ENCODE measurements at regions not wholly inside any gene's neighbourhood (a gene's known extent, or its start where the extent isn't known, plus 50 kb on each side); places are given as distances from the start of the nearest gene placed in this dataset.
"Not testable (repeated sequence)": the region's sequence is repeated elsewhere in the genome, so short reads cannot be mapped to it uniquely, and the experiment has no call there.

DNA sequence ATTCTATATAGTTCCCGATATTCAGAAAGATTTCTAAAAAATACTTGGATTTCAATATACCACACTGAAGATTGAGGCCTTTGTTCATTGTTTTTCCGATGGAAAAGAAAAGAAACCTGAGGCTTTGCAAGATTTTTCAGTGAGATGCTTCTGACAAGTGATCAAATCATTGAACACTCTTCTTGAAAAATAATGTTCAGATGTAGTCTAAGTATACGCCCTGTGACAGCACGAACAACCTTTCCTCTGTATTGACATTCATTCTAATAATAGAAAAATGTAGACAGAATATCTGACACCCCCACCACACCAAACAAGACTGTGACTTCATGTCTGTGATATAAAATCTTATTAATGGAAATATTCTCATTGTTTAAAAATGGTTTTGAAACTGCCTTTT lies 650.7 kb upstream of the KLHL1 start:
- no peak overlapping the region for H3K27ac Mint-ChIP-seq
- no peaks in the 10 kb centered on the region for H3K9me3 Mint-ChIP-seq
- no peaks in the 10 kb centered on the region for H3K27me3 Mint-ChIP-seq
- DNase-seq: no peak
- H3K4me3 Mint-ChIP-seq: no peak overlapping the region
- ChIA-PET POLR2A (no interaction called here), CTCF (no interaction called here)
- no peaks in the 10 kb centered on the region for H3K4me1 Mint-ChIP-seq
- no peaks in the 10 kb centered on the region for H3K36me3 Mint-ChIP-seq (ENCODE audit: low read depth)

DNA sequence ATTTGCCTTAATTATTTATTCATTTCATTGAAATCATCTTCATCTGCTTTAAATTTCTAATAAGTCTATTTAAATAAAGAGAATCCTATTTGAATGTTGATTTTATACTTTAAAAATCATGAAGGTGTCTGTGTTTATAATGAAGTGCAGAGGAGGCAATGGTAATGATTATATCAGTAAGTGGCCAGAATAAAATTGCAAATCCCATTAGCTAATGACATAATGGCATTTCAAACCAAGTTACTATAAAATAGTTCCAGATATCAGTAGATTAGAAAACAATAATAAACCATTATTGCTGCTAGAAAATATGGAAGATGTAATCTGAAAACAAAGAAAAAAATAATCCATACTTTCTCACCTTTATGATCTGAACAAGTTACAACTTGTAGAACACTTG lies 647.8 kb upstream of the KLHL1 start:
- Mint-ChIP-seq H3K9me3 (no peaks in the 10 kb centered on the region), H3K27me3 (no peaks in the 10 kb centered on the region), H3K4me1 (no peaks in the 10 kb centered on the region), H3K27ac (no peak overlapping the region), H3K4me3 (no peak overlapping the region), H3K36me3 (ENCODE audit: low read depth) (no peaks in the 10 kb centered on the region)
- ChIA-PET CTCF (no interaction called here), POLR2A (no interaction called here)
- no peak for DNase-seq

DNA sequence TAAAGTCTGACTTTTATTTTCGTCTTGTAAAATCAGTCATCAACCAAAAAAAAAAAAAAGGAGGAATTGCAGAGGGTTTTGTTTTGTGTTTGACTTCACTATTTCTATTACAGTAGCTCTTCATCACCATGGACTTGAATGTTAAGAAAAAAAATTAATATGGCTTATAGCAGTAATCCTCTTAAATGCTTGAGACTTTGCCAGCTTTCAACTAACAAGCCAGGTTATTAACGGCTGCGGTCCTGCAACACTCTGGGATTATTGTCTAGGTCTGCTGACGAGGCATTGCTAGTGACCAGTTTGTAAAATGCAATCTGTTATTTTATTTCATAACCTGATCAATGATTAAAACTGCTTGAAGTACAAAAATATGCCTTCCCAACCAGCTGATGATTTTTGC lies 647.2 kb upstream of the KLHL1 start:
- DNase-seq: no peak
- ChIA-PET POLR2A (no interaction called here), CTCF (no interaction called here)
- Mint-ChIP-seq H3K27me3 (no peaks in the 10 kb centered on the region), H3K9me3 (no peaks in the 10 kb centered on the region), H3K27ac (no peak overlapping the region), H3K4me1 (no peaks in the 10 kb centered on the region), H3K36me3 (ENCODE audit: low read depth) (no peaks in the 10 kb centered on the region), H3K4me3 (no peak overlapping the region)

DNA sequence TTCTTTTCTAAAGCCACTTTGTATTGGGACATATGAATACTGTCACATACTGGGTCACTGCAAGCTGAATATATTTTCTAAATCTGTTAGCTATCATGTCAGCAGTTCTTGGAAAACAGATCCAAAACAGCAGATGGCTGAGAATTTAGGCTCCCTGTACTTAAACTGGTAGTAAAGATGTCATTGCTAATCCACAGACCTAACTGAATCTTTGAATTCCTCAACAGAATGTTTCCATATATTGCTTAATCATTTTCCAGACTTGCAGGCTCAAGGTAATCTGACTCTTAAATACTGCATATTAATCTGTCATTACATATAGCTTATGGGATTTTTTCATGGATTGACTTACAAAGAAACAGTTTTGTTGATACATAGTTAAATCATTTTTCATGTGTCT lies 639.0 kb upstream of the KLHL1 start:
- Mint-ChIP-seq H3K9me3 (no peaks in the 10 kb centered on the region), H3K36me3 (ENCODE audit: low read depth) (no peaks in the 10 kb centered on the region), H3K27ac (no peak overlapping the region), H3K4me3 (no peak overlapping the region), H3K4me1 (no peaks in the 10 kb centered on the region), H3K27me3 (no peaks in the 10 kb centered on the region)
- POLR2A ChIA-PET: no interaction called here
- DNase-seq: no peak
- CTCF ChIA-PET: no interaction called here

DNA sequence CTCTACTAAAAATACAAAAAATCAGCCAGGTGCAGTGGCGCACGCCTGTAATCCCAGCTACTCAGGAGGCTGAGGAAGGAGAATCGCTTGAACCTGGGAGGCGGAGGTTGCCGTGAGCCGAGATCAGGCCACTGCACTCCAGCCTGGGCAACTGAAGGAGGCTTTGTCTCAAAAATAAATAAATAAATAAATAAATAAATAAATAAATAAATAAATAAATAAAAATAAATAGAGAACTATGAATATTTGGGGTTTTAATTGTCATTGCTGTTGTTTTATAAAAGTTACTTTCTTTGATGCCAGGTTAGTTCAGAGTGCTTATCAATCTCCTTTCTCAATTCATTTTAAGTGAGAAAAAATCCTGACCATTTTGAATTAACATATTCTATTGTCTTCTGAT lies 638.2 kb upstream of the KLHL1 start:
- H3K27me3 Mint-ChIP-seq; H3K4me3 Mint-ChIP-seq; CTCF ChIA-PET; POLR2A ChIA-PET; H3K9me3 Mint-ChIP-seq; H3K27ac Mint-ChIP-seq; DNase-seq; H3K36me3 Mint-ChIP-seq (ENCODE audit: low read depth); H3K4me1 Mint-ChIP-seq: not testable (repeated sequence)

DNA sequence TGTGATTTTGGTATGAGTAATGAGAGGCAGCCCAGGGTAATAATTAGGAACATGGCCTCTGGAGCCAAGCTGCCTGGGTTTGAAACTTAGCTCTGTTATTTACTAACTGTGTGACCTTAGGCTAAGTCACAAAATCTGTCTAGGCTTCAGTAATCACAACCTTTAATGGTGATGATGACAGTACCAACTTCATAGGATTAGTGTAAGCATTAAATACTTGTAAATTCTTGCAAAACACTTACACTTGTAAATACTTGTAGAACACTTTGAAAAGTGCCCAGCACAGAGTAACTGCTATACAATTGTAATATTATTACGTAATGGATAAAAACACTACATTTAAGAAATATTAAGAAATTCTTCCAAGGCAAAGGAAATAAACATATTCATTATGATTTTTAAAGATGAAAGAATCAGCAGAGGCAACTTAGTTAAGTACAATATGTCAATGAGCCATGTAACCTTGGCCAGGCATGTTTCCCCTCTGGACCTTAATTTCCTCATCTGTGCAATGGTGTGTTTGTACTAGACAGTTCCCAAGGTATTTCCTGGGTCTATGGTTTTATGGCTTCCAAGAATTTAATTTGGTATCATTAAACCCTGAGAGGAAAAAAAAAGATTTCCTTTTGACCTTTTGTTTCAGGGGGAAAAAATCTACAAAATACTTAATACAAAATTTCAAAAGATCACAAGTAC lies 628.5 kb upstream of the KLHL1 start:
- Mint-ChIP-seq H3K4me1 (no peaks in the 10 kb centered on the region), H3K9me3 (no peaks in the 10 kb centered on the region), H3K27ac (no peak overlapping the region), H3K4me3 (no peak overlapping the region), H3K27me3 (no peaks in the 10 kb centered on the region), H3K36me3 (ENCODE audit: low read depth) (no peaks in the 10 kb centered on the region)
- POLR2A ChIA-PET: no interaction called here
- DNase-seq: no peak
- CTCF ChIA-PET: no interaction called here

DNA sequence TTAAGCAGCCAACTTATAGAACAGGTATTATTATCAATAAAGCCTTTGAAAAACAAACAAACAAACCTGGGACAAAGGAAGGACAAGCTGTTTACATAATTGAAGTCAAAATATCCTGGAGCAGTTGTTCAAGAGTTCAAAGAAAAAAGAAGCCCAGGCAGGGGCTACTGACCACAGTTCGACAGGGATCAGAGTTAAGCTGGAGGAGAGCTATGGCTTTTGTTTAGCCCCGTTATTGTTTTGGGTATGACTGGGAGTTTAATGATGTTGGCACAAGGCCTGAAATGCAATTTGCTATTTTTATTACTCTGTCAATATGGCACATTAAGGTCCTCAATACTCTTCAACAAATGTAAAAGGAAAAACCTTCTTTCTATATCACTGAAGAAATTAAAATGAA lies 624.4 kb upstream of the KLHL1 start:
- no peaks in the 10 kb centered on the region for H3K36me3 Mint-ChIP-seq (ENCODE audit: low read depth)
- CTCF ChIA-PET: no interaction called here
- POLR2A ChIA-PET: no interaction called here
- no peaks in the 10 kb centered on the region for H3K9me3 Mint-ChIP-seq
- no peaks in the 10 kb centered on the region for H3K27me3 Mint-ChIP-seq
- no peak overlapping the region for H3K4me3 Mint-ChIP-seq
- no peak for DNase-seq
- no peak overlapping the region for H3K27ac Mint-ChIP-seq
- no peaks in the 10 kb centered on the region for H3K4me1 Mint-ChIP-seq

DNA sequence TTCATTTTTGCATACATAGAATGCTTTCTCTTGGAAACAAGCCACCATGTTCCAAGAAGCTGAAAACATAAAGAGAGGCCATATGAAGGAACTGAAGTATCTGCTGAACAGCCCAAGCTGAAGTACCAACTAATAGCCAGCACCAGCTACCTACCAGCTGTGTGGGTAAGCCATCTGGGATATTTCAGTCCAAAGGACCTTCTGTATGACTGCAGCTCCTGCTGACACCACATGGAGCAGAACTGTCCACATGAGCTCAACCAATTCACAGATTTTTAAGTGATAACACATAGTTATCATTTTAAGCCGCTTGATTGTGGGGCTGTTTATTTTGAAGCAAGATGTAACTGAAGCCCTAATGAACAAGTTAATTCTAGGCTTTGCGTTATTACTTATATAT lies 621.1 kb upstream of the KLHL1 start:
- POLR2A ChIA-PET: no interaction called here
- no peaks in the 10 kb centered on the region for H3K9me3 Mint-ChIP-seq
- CTCF ChIA-PET: no interaction called here
- H3K27ac Mint-ChIP-seq: no peak overlapping the region
- H3K27me3 Mint-ChIP-seq: no peaks in the 10 kb centered on the region
- no peak overlapping the region for H3K4me3 Mint-ChIP-seq
- no peaks in the 10 kb centered on the region for H3K4me1 Mint-ChIP-seq
- no peaks in the 10 kb centered on the region for H3K36me3 Mint-ChIP-seq (ENCODE audit: low read depth)
- no peak for DNase-seq

DNA sequence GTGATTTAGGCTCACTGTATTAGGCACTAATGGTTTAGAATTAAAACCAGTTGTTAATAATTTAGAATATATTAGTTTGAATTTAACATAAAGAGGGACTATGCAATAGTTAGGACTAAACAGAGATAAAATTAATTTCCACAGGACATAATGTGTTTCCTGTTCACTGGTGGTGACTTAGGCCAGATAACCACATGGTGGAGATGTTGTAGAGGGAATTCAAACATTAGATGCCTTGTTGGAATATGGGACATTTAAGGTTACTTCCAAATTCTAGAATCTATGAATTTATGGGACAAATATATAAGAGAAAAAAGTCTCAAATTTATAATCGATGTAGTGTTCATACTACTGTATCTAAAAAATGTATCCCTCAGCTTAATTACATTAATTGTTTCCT lies 615.5 kb upstream of the KLHL1 start:
- POLR2A ChIA-PET: no interaction called here
- H3K27me3 Mint-ChIP-seq: no peaks in the 10 kb centered on the region
- no peak overlapping the region for H3K27ac Mint-ChIP-seq
- no peaks in the 10 kb centered on the region for H3K9me3 Mint-ChIP-seq
- no peak overlapping the region for H3K4me3 Mint-ChIP-seq
- CTCF ChIA-PET: no interaction called here
- no peak for DNase-seq
- no peaks in the 10 kb centered on the region for H3K36me3 Mint-ChIP-seq (ENCODE audit: low read depth)
- no peaks in the 10 kb centered on the region for H3K4me1 Mint-ChIP-seq

DNA sequence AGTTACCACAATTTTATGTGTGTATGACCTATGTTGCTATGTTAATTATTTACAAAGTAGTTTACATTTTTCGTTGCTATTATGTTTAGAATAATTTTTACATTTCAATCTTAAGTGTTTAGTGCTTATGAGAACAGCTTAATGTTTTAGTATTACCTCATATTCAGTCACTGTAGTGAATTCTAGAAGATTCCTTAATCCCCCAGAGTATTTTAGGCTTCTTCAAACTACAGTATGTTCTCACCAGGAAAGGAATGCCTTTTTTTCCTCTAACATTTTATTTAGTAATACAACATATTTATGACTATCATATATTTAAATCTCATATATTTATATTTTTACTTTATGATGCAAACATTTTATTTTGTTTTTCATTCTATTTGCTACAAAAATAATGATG lies 612.1 kb upstream of the KLHL1 start:
- Mint-ChIP-seq H3K27me3 (no peaks in the 10 kb centered on the region), H3K4me3 (no peak overlapping the region), H3K36me3 (ENCODE audit: low read depth) (no peaks in the 10 kb centered on the region), H3K4me1 (no peaks in the 10 kb centered on the region), H3K27ac (no peak overlapping the region), H3K9me3 (no peaks in the 10 kb centered on the region)
- CTCF ChIA-PET: no interaction called here
- POLR2A ChIA-PET: no interaction called here
- no peak for DNase-seq

DNA sequence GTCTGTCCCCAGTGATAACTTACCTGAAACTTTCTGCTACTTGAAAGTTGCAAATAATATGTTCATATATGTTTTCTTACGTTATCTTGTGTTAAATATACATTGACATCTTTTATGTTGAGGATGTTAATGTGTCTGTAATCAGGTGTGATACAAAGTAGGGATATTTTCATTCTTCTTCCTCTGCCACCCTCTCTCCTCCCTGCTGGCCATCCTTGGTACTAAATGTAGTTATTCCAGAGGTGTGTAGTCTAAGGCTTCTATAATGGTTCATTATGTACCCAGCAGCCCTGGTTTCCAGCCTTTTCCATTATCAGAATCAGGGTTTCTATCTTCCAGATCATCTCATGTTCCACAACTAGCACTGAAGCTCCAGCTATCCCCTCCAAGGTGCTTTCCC lies 606.7 kb upstream of the KLHL1 start:
- CTCF ChIA-PET: no interaction called here

DNA sequence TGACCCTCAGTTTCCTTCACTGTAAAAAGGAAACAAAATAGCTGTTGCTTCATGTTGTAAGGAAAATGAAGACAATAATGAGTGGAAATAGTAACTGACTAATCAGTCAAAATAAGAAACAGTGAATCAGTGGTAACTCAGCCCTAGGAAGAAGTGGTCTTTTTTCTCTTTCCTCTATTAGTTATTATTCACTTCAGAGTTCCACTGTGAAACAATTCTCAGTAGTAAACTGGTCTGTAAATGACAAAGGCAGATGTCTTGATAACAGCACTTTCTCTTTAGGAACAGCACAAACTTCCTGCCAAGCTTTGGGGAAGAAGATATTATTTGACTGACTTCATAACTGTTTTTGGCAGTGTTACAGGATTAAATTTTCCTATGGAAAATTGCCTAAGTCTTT lies 600.5 kb upstream of the KLHL1 start:
- H3K36me3 Mint-ChIP-seq (ENCODE audit: low read depth): no peaks in the 10 kb centered on the region
- H3K4me1 Mint-ChIP-seq: no peaks in the 10 kb centered on the region
- no peak for DNase-seq
- H3K9me3 Mint-ChIP-seq: no peaks in the 10 kb centered on the region
- ChIA-PET POLR2A (no interaction called here), CTCF (no interaction called here)
- no peak overlapping the region for H3K27ac Mint-ChIP-seq
- no peaks in the 10 kb centered on the region for H3K27me3 Mint-ChIP-seq
- H3K4me3 Mint-ChIP-seq: no peak overlapping the region

More for the DNA sequence above, 606.7 kb upstream of the KLHL1 start:
- Mint-ChIP-seq H3K27me3 (no peaks in the 10 kb centered on the region), H3K4me3 (no peak overlapping the region), H3K9me3 (no peaks in the 10 kb centered on the region), H3K4me1 (no peaks in the 10 kb centered on the region), H3K27ac (no peak overlapping the region), H3K36me3 (ENCODE audit: low read depth) (no peaks in the 10 kb centered on the region)
- POLR2A ChIA-PET: no interaction called here
- no peak for DNase-seq

DNA sequence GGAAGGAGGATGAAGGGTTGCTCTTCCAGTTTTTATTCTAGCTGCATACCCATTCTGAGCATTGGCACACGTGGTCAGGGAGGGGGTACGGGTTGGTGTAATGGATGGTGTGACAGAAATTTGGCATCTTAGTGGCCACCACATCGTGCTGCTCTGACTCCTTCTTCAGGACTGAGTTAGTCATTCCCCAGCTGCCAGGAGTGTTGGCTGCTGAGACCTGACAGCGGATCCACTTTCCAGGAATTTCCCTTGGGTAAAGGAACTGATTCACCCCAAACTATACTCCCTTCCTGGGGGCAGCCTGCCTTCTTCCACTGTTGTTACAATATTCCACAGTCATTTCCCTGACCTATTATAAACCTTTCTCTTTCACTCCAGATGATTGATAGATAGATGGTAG lies 595.5 kb upstream of the KLHL1 start:
- H3K27me3 Mint-ChIP-seq: no peaks in the 10 kb centered on the region
- peaks cover 2% of the 10 kb centered on the region for H3K9me3 Mint-ChIP-seq
- H3K36me3 Mint-ChIP-seq (ENCODE audit: low read depth): no peaks in the 10 kb centered on the region
- H3K27ac Mint-ChIP-seq: no peak overlapping the region
- no peak overlapping the region for H3K4me3 Mint-ChIP-seq
- ChIA-PET POLR2A (no interaction called here), CTCF (no interaction called here)
- no peaks in the 10 kb centered on the region for H3K4me1 Mint-ChIP-seq
- no peak for DNase-seq

DNA sequence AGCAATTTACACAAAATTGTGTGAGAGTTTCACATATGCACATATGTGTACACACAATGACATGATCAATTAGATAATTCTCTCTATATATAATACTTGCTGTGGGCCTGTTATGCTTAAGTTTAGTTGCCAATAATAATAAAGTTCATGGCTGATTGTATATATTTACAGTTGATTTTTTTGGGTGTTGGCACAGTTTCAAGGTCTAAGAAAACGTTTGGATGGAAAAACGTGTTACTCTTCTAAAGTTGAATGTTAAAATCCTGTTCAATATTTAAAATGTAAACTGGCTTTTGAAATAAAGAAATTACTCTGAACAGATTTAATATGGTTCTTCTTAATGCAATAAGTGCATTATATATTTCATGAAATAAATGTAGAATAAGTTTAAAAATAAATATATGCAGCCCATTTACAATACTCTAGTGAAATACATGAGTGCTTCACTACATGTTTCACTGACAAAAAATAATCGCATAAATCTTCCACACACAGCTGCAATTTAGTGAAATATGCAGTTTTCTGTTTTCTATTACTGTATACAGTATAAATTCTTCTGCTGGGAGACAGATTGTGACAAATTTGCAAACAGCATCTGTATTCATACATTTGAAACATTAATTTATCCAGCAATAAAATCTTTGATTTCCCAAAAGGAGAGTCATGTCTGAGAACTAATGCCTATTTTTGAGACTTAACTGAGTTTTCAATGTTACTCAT lies 586.9 kb upstream of the KLHL1 start:
- no peak overlapping the region for H3K4me3 Mint-ChIP-seq
- H3K27ac Mint-ChIP-seq: no peak overlapping the region
- H3K27me3 Mint-ChIP-seq: no peaks in the 10 kb centered on the region
- CTCF ChIA-PET: no interaction called here
- H3K4me1 Mint-ChIP-seq: no peaks in the 10 kb centered on the region
- no peak for DNase-seq
- H3K36me3 Mint-ChIP-seq (ENCODE audit: low read depth): no peaks in the 10 kb centered on the region
- POLR2A ChIA-PET: no interaction called here
- H3K9me3 Mint-ChIP-seq: no peaks in the 10 kb centered on the region
